HL-60 (cell line): ENCODE measurements at regions not wholly inside any gene's neighbourhood (a gene's known extent, or its start where the extent isn't known, plus 50 kb on each side); places are given as distances from the start of the nearest gene placed in this dataset.

Experiments
- DNase-seq, 2 experiments: peaks; one replicate each; pipeline ENCODE4 v3.0.0-alpha.2; 2010 to 2020; ENCODE audit warnings: low read depth in 1 of 2, low spot score in 1 of 2
- H3K27ac ChIP-seq: fragments of 250-450 bp; sonication (Bioruptor Pico); replicated peaks from 2 replicates; pipeline ENCODE4 v1.5.1; 2020; ENCODE audit warnings: mild to moderate bottlenecking, moderate library complexity
- H3K27me3 ChIP-seq: fragments of 250-450 bp; sonication (Bioruptor Pico); 2 replicates; pipeline ENCODE4 v1.5.1; 2021; ENCODE audit warnings: mild to moderate bottlenecking, moderate library complexity; ENCODE audit not compliant: insufficient read depth, poor library complexity, severe bottlenecking
- H3K4me3 ChIP-seq: replicated peaks from 2 replicates; pipeline ENCODE4 v1.5.1; 2011; ENCODE audit warnings: mild to moderate bottlenecking, control low read depth, low read length; ENCODE audit not compliant: insufficient read depth
- CTCF ChIP-seq: IDR thresholded peaks from one replicate; pipeline ENCODE4 v1.5.1; 2011; ENCODE audit warnings: low read length, control low read depth, inconsistent platforms; ENCODE audit not compliant: insufficient read depth
- GABPA ChIP-seq: IDR thresholded peaks from 2 replicates; pipeline ENCODE4 v1.6.1; 2012; ENCODE audit warnings: low read depth
- POLR2AphosphoS5 ChIP-seq: IDR thresholded peaks from 2 replicates; pipeline ENCODE4 v1.6.1; 2012; ENCODE audit warnings: low read depth
- REST ChIP-seq: IDR thresholded peaks from 2 replicates; pipeline ENCODE4 v1.6.1; 2012; ENCODE audit warnings: low read depth; ENCODE audit not compliant: insufficient replicate concordance
- SPI1 ChIP-seq: IDR thresholded peaks from 2 replicates; pipeline ENCODE4 v1.6.1; 2012; ENCODE audit warnings: low read depth, mild to moderate bottlenecking, borderline replicate concordance

- Histone ChIP-seq H3K27me3 (no peaks in the 10 kb centered on the region), H3K4me3 (no peak overlapping the region), H3K27ac (no peak overlapping the region)
- no peak for TF ChIP-seq GABPA
- TF ChIP-seq REST = no peak
- no peak for TF ChIP-seq CTCF
- TF ChIP-seq SPI1 = no peak
- no peak for TF ChIP-seq POLR2AphosphoS5
- no peak for DNase-seq
Observed at GRCh38 chr14:61877768-61878167, 115.5 kb downstream of the SNAPC1 start.

- no peak for TF ChIP-seq POLR2AphosphoS5
- no peak for TF ChIP-seq CTCF
- no peak for TF ChIP-seq GABPA
- TF ChIP-seq REST = no peak
- no peak for TF ChIP-seq SPI1
- no peak overlapping the region for H3K4me3 ChIP-seq
- no peak for DNase-seq
- no peak overlapping the region for H3K27ac ChIP-seq
- H3K27me3 ChIP-seq = no peaks in the 10 kb centered on the region
Observed at GRCh38 chr14:61878931-61879330, 116.7 kb downstream of the SNAPC1 start.

GRCh38 chr14:61881046-61881445 is 118.8 kb downstream of the SNAPC1 start:
- H3K27me3 ChIP-seq = no peaks in the 10 kb centered on the region
- H3K4me3 ChIP-seq = no peak overlapping the region
- TF ChIP-seq REST (no peak), GABPA (no peak), SPI1 (no peak), POLR2AphosphoS5 (no peak), CTCF (no peak)
- no peak for DNase-seq
- no peak overlapping the region for H3K27ac ChIP-seq
